Activated B cell treated with CpG ODN at 0.5 μM for 24 hours (primary cell): ENCODE measurements at regions not wholly inside any gene's neighbourhood (a gene's known extent, or its start where the extent isn't known, plus 50 kb on each side); places are given as distances from the start of the nearest gene placed in this dataset.

Experiments
- ATAC-seq: fragments of 200-7000 bp; cut with Tn5 transposase; one replicate; pipeline ENCODE4 v1.10.0; 2021; ENCODE audit warnings: low read depth, mild to moderate bottlenecking, moderate library complexity
- CTCF ChIA-PET: fragments of 350-600 bp; sonication (Branson Sonifier 250); formaldehyde crosslinking; loops from one replicate; lab custom pipeline; 2021; ENCODE audit warnings: antibody characterized with exemption; lab: Charles Lee
- POLR2A ChIA-PET: fragments of 350-600 bp; sonication (Branson Sonifier 250); formaldehyde crosslinking; loops from one replicate; lab custom pipeline; 2021; ENCODE audit warnings: antibody characterized with exemption; lab: Charles Lee
- DNase-seq: peaks from one replicate; pipeline ENCODE4 v3.0.0; 2022
- H3K27ac Mint-ChIP-seq: one replicate; pipeline ENCODE4 v1.8.0; 2020; ENCODE audit warnings: mixed read lengths
- H3K27me3 Mint-ChIP-seq: one replicate; pipeline ENCODE4 v1.8.0; 2021; ENCODE audit warnings: mixed read lengths
- H3K36me3 Mint-ChIP-seq: one replicate; pipeline ENCODE4 v1.8.0; 2021; ENCODE audit warnings: low read depth, mixed read lengths
- H3K4me1 Mint-ChIP-seq: one replicate; pipeline ENCODE4 v1.8.0; 2021; ENCODE audit warnings: mixed read lengths
- H3K4me3 Mint-ChIP-seq: one replicate; pipeline ENCODE4 v1.8.0; 2020; ENCODE audit warnings: mild to moderate bottlenecking, mixed read lengths
- H3K9me3 Mint-ChIP-seq: one replicate; pipeline ENCODE4 v1.8.0; 2020; ENCODE audit warnings: mixed read lengths
- CTCF ChIP-seq: fragments of 200-600 bp; IDR thresholded peaks from one replicate; pipeline ENCODE4 v1.8.0; 2022; ENCODE audit warnings: antibody characterized with exemption, mild to moderate bottlenecking
- intact Hi-C: fragments of 100-400 bp; cut with micrococcal nuclease; formaldehyde crosslinking; loops from one replicate; pipeline ENCODE4 v1.15.1; 2024

DNA sequence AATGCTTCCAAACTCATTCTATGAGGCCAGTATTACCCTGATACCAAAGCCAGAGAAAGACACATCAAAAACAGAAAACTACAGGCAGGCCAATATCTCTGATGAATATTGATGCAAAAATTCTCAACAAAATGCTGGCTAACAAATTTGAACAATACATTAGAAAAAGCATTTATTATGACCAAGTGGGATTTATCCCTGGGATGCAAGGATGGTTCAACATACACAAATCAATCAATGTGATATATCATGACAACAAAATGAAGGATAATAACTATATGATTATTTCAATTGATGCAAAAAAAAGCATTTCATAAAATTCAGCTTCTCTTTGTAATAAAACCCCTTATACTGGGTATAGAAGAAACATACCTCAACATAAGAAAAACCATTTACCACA is 550.9 kb downstream of the ADCYAP1 start:
- Mint-ChIP-seq H3K9me3 (peaks cover 23% of the 10 kb centered on the region), H3K36me3 (no peaks in the 10 kb centered on the region), H3K4me1 (no peaks in the 10 kb centered on the region), H3K4me3 (no peak overlapping the region), H3K27ac (no peak overlapping the region), H3K27me3 (no peaks in the 10 kb centered on the region)
- ChIA-PET CTCF (no interaction called here), POLR2A (no interaction called here)
- no peak for DNase-seq
- ATAC-seq = no peak
- TF ChIP-seq CTCF = no peak
- intact Hi-C loops = no loop called here

DNA sequence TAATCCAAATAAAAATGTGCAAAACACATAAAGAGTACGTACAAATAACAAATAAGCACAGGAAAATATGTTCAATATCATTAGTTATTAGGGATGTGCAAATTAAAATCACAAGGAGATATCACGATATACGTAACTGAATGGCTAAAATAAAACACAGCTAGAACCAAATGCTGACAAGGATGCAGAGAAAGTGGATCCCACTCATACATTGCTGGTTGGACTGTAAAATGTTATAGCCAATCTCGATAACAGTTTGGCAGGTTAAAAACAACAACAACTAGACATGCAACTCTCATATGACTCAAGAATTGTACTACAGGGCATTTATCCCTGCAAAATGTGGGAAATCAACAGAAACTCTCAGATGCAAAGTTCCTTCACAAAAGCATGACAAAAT is 553.9 kb downstream of the ADCYAP1 start:
- Mint-ChIP-seq H3K9me3 (peaks cover 21% of the 10 kb centered on the region), H3K27ac (no peak overlapping the region), H3K27me3 (no peaks in the 10 kb centered on the region), H3K4me3 (no peak overlapping the region), H3K4me1 (no peaks in the 10 kb centered on the region), H3K36me3 (no peaks in the 10 kb centered on the region)
- TF ChIP-seq CTCF = no peak
- intact Hi-C loops = no loop called here
- ChIA-PET CTCF (no interaction called here), POLR2A (no interaction called here)
- no peak for ATAC-seq
- DNase-seq = no peak

DNA sequence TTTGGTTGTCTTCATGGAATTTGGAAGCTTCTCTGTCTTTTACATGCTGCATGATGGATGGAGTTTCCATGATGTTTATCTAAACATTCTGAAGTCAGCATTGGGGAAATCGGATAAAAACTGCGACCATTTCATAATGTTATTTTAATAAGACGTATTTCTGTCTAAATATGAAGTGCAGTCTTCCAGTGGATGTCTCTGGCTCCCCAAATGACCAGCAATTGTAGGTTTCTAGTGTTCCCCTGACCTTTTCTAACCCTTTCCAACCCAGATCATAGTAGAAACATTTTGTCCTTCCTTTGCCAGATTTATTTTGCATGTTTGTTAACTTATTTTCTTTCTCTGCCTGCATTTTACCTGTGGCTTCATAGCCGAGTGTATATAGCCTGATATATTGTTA is 559.3 kb downstream of the ADCYAP1 start:
- H3K4me3 Mint-ChIP-seq = no peak overlapping the region
- no peak overlapping the region for H3K27ac Mint-ChIP-seq
- peaks cover 8% of the 10 kb centered on the region for H3K9me3 Mint-ChIP-seq
- no peaks in the 10 kb centered on the region for H3K4me1 Mint-ChIP-seq
- CTCF ChIA-PET = no interaction called here
- DNase-seq (no peak), ATAC-seq (no peak)
- TF ChIP-seq CTCF = no peak
- POLR2A ChIA-PET = no interaction called here
- no peaks in the 10 kb centered on the region for H3K27me3 Mint-ChIP-seq
- intact Hi-C loops = no loop called here
- no peaks in the 10 kb centered on the region for H3K36me3 Mint-ChIP-seq

GRCh38 chr18:1464444-1465217 is 560.0 kb downstream of the ADCYAP1 start:
- H3K4me1 Mint-ChIP-seq = no peaks in the 10 kb centered on the region

GRCh38 chr18:1466035-1466434 is 561.4 kb downstream of the ADCYAP1 start:
- CTCF ChIA-PET = no interaction called here
- no peak overlapping the region for H3K27ac Mint-ChIP-seq
- no peaks in the 10 kb centered on the region for H3K4me1 Mint-ChIP-seq
- H3K9me3 Mint-ChIP-seq = peaks cover 4% of the 10 kb centered on the region
- POLR2A ChIA-PET = no interaction called here
- no peaks in the 10 kb centered on the region for H3K27me3 Mint-ChIP-seq
- H3K36me3 Mint-ChIP-seq = no peaks in the 10 kb centered on the region
- intact Hi-C loops = no loop called here
- ATAC-seq = no peak
- no peak for DNase-seq
- no peak overlapping the region for H3K4me3 Mint-ChIP-seq
- no peak for TF ChIP-seq CTCF

More at GRCh38 chr18:1464444-1465217, 560.0 kb downstream of the ADCYAP1 start:
- TF ChIP-seq CTCF = no peak
- Mint-ChIP-seq H3K27ac (no peak overlapping the region), H3K27me3 (no peaks in the 10 kb centered on the region), H3K36me3 (no peaks in the 10 kb centered on the region), H3K9me3 (peaks cover 7% of the 10 kb centered on the region), H3K4me3 (no peak overlapping the region)
- CTCF ChIA-PET = no interaction called here
- POLR2A ChIA-PET = no interaction called here
- no peak for ATAC-seq
- DNase-seq = no peak
- intact Hi-C loops = no loop called here
